ENCODE measurements at regions not wholly inside any gene's neighbourhood (a gene's known extent, or its start where the extent isn't known, plus 50 kb on each side); places are given as distances from the start of the nearest gene placed in this dataset.
"Not testable (repeated sequence)": the region's sequence is repeated elsewhere in the genome, so short reads cannot be mapped to it uniquely, and the experiment has no call there.

DNA sequence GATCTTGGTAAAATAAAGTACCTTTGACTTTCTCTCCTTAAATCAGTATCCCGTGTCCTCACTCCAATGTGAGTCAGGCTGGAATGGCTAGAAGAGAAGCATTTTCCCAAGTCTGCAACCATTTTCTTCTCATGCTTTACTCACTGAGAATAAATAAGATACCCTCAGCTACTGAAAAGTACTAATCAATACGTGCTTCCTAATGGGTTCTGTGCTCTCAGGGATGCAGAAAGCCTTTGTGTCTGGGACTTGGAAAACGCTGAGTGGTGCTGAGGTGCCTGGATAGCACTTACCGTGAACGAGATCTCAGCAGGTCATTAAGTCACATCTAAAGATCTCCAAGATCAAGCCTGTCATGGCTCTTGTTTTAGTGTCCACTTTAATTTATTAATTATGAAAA lies 672.3 kb upstream of the C16orf82 start:
- TF ChIP-seq, protein P1, sequence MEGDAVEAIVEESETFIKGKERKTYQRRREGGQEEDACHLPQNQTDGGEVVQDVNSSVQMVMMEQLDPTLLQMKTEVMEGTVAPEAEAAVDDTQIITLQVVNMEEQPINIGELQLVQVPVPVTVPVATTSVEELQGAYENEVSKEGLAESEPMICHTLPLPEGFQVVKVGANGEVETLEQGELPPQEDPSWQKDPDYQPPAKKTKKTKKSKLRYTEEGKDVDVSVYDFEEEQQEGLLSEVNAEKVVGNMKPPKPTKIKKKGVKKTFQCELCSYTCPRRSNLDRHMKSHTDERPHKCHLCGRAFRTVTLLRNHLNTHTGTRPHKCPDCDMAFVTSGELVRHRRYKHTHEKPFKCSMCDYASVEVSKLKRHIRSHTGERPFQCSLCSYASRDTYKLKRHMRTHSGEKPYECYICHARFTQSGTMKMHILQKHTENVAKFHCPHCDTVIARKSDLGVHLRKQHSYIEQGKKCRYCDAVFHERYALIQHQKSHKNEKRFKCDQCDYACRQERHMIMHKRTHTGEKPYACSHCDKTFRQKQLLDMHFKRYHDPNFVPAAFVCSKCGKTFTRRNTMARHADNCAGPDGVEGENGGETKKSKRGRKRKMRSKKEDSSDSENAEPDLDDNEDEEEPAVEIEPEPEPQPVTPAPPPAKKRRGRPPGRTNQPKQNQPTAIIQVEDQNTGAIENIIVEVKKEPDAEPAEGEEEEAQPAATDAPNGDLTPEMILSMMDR (IDR thresholded peaks at IDR 0.05) = no peak
- no peak for TF ChIP-seq POLR2A (IDR thresholded peaks at IDR 0.05)

DNA sequence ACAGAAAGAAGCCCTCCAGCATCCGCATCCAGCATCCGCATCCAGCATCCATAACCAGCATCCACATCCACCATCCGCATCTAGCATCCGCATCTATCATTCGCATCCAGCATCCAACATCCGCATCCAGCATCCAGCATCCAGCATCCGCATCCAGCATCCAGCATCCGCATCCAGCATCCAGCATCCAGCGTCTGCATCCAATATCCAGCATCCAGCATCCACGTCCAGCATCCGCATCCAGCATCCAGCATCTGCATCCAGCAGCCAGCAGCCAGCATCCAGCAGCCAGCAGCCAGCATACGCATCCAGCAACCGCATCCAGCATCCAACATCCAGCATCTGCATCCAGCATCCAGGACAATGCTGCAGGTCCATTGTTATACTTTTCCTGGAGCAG lies 671.0 kb upstream of the C16orf82 start:
- Histone ChIP-seq H3K9me3 (no peaks in the 10 kb centered on the region), H3K36me3 (no peaks in the 10 kb centered on the region), H3K27ac (no peak overlapping the region), H3K4me1 (no peaks in the 10 kb centered on the region), H3K4me3 (no peak overlapping the region), H3K27me3 (no peaks in the 10 kb centered on the region)
- no peak for DNase-seq
- TF ChIP-seq, protein P1 (IDR thresholded peaks at IDR 0.05) = no peak
- TF ChIP-seq POLR2A (IDR thresholded peaks at IDR 0.05) = no peak

More for the DNA sequence above, 672.3 kb upstream of the C16orf82 start:
- H3K27me3 ChIP-seq = no peaks in the 10 kb centered on the region
- no peak for DNase-seq
- H3K4me3 ChIP-seq = no peak overlapping the region
- no peaks in the 10 kb centered on the region for H3K36me3 ChIP-seq
- H3K4me1 ChIP-seq = no peaks in the 10 kb centered on the region
- H3K27ac ChIP-seq = no peak overlapping the region
- H3K9me3 ChIP-seq = no peaks in the 10 kb centered on the region

DNA sequence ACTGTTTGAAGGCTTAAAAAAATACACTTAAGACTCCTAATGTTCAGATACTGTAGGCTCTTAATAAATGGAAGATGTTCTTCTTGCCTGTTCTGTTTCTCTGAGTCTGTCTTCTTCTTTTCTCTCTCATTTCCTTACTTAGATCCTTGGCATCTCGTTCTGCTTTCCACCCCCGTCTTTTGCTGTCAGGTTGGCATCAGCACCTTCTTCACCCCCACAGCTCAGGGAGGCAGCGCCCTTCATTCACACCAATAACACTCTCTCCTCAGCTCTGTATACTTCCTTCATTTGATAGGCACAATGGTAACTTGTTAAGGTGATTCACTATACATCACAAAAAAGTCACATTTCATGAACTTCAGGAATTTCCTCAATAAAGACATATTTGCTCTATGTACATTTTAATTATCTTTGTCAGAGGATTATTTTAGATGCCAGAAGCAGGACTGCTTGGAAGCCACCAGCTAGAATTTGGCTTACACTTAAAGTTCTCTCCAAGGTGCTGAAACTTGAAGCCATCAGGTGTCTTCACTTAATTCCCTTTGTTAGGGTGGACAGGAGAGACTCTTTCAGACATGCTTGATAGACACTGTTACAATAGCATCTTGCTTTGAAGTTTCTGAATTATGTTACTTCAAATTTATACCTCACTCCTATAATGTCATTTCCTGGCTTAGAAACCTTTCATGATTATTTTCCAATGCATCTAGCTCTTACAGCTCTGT lies 670.1 kb upstream of the C16orf82 start:
- no peaks in the 10 kb centered on the region for H3K4me1 ChIP-seq
- H3K36me3 ChIP-seq = no peaks in the 10 kb centered on the region
- no peak for TF ChIP-seq POLR2A (IDR thresholded peaks at IDR 0.05)
- TF ChIP-seq, protein P1 (IDR thresholded peaks at IDR 0.05) = no peak
- H3K9me3 ChIP-seq = no peaks in the 10 kb centered on the region
- no peak overlapping the region for H3K27ac ChIP-seq
- H3K4me3 ChIP-seq = no peak overlapping the region
- no peaks in the 10 kb centered on the region for H3K27me3 ChIP-seq
- no peak for DNase-seq

DNA sequence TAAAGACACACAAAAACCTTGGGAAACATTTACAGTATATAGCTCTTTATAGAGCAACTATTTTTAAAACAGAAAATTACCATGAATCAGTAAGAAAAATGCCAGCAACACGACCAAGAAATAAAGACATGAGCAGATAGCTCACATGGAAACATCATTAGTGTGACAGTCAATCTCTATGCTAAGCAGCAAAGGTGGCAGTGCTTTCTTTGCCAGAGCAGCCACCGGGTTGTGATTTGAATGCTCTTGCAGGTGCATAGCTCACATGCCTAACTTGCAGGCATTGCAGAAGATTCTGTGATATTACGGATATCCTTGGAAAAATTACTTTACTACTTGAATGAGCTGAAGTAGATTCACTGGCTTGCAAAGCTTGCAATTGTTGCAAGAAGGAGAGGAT lies 652.9 kb upstream of the C16orf82 start:
- Histone ChIP-seq H3K27me3 (no peaks in the 10 kb centered on the region), H3K27ac (no peak overlapping the region), H3K4me3 (no peak overlapping the region), H3K9me3 (no peaks in the 10 kb centered on the region), H3K4me1 (no peaks in the 10 kb centered on the region), H3K36me3 (no peaks in the 10 kb centered on the region)
- no peak for TF ChIP-seq POLR2A (IDR thresholded peaks at IDR 0.05)
- TF ChIP-seq, protein P1 (IDR thresholded peaks at IDR 0.05) = no peak
- no peak for DNase-seq

DNA sequence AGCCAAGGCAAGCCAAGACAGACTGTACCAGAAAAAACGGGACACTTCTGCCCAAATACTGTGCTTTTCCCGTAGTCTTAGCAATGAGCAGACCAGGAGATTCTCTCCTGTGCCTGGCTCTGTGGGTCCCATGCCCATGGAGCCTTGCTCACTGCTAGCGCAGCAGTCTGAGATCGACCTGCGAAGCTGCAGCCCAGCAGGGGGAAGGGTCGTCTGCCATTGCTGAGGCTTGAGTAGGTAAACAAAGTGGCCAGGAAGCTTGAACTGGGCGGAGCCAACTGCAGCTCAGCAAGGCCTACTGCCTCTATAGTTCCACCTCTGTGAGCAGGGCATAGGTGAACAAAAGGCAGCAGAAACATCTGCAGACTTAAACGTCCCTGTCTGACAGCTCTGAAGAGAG lies 647.3 kb upstream of the C16orf82 start:
- not testable (repeated sequence) for H3K36me3 ChIP-seq, H3K27ac ChIP-seq, H3K4me1 ChIP-seq, H3K9me3 ChIP-seq, DNase-seq, H3K4me3 ChIP-seq, H3K27me3 ChIP-seq

DNA sequence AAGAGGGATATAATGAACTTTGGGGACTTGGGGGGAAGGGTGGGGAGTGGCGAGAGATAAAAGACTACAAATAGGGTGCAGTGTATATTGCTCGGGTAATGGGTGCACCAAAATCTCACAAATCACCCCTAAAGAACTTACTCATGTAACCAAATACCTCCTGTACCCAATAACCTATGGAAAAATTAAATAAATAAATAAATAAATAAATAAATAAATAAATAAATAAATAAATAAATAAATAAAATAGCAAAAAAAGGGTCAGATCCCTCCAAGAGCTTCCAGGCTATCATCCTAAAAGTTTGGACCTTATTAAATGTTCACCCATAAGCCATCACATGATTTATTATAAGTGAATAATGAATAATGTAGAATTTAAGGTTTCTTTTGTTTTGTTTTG lies 636.1 kb upstream of the C16orf82 start:
- DNase-seq = no peak
- Histone ChIP-seq H3K4me1 (no peaks in the 10 kb centered on the region), H3K4me3 (no peak overlapping the region), H3K36me3 (no peaks in the 10 kb centered on the region), H3K27me3 (no peaks in the 10 kb centered on the region), H3K27ac (no peak overlapping the region), H3K9me3 (no peaks in the 10 kb centered on the region)
- TF ChIP-seq, protein P1 (IDR thresholded peaks at IDR 0.05) = no peak
- TF ChIP-seq POLR2A (IDR thresholded peaks at IDR 0.05) = no peak
